Upper lobe of right lung (tissue), 1 donor: ENCODE measurements at regions not wholly inside any gene's neighbourhood (a gene's known extent, or its start where the extent isn't known, plus 50 kb on each side); places are given as distances from the start of the nearest gene placed in this dataset.

Experiments used
- ATAC-seq: fragments of 200-7000 bp; cut with Tn5 transposase; one replicate; pipeline ENCODE4 v1.9.1; 2020; ENCODE audit warnings: mild to moderate bottlenecking, moderate library complexity
- DNase-seq: peaks from one replicate; pipeline ENCODE4 v3.0.0-alpha.2; 2020
- H3K27ac ChIP-seq: fragments of 200-600 bp; one replicate; pipeline ENCODE4 v1.8.0; 2022
- H3K27me3 ChIP-seq: fragments of 200-600 bp; one replicate; pipeline ENCODE4 v1.8.0; 2022; ENCODE audit warnings: mild to moderate bottlenecking
- H3K36me3 ChIP-seq: fragments of 200-600 bp; one replicate; pipeline ENCODE4 v1.8.0; 2022
- H3K4me1 ChIP-seq: fragments of 200-600 bp; one replicate; pipeline ENCODE4 v1.8.0; 2022
- H3K4me3 ChIP-seq: fragments of 200-600 bp; one replicate; pipeline ENCODE4 v1.8.0; 2022; ENCODE audit warnings: mild to moderate bottlenecking
- H3K9me3 ChIP-seq: fragments of 200-600 bp; one replicate; pipeline ENCODE4 v1.8.0; 2022
- intact Hi-C: fragments of 100-400 bp; cut with DNase I; formaldehyde crosslinking; loops from one replicate; pipeline ENCODE4 v1.11.0; 2022
- TF ChIP-seq, protein P1 (sequence below): fragments of 200-600 bp; IDR thresholded peaks from one replicate; pipeline ENCODE4 v1.8.0; 2022; ENCODE audit warnings: antibody characterized with exemption
- donor health status: DM: no; HTN: yes; CAD: no; lungs with severe emphysema.

DNA sequence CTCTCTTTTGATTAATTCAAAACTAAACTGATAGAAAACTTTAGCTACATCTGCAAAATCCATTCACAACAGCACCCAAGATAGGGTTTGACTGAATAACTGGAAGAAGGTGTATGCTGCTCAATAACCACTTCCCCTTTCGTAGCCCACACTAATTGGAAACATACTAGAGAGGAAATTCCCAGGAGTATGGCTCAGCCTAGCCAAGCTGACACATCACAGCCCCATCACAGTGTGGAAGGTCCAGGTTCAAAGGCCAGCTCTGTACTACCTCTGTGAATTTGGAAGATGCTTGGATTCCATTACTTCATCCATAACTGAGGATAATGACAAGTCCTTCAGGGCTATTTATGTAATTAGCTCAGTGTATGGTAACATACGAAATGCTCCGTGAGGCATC, 185.4 kb downstream of the FBXO15 start:
- no peak overlapping the region for H3K27ac ChIP-seq
- no peak overlapping the region for H3K4me3 ChIP-seq
- DNase-seq (no peak), ATAC-seq (no peak)
- H3K36me3 ChIP-seq, result no peaks in the 10 kb centered on the region
- H3K27me3 ChIP-seq, result no peaks in the 10 kb centered on the region
- no peaks in the 10 kb centered on the region for H3K4me1 ChIP-seq
- intact Hi-C loops, result no loop called here
- TF ChIP-seq, protein P1, sequence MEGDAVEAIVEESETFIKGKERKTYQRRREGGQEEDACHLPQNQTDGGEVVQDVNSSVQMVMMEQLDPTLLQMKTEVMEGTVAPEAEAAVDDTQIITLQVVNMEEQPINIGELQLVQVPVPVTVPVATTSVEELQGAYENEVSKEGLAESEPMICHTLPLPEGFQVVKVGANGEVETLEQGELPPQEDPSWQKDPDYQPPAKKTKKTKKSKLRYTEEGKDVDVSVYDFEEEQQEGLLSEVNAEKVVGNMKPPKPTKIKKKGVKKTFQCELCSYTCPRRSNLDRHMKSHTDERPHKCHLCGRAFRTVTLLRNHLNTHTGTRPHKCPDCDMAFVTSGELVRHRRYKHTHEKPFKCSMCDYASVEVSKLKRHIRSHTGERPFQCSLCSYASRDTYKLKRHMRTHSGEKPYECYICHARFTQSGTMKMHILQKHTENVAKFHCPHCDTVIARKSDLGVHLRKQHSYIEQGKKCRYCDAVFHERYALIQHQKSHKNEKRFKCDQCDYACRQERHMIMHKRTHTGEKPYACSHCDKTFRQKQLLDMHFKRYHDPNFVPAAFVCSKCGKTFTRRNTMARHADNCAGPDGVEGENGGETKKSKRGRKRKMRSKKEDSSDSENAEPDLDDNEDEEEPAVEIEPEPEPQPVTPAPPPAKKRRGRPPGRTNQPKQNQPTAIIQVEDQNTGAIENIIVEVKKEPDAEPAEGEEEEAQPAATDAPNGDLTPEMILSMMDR, result no peak
- no peaks in the 10 kb centered on the region for H3K9me3 ChIP-seq

DNA sequence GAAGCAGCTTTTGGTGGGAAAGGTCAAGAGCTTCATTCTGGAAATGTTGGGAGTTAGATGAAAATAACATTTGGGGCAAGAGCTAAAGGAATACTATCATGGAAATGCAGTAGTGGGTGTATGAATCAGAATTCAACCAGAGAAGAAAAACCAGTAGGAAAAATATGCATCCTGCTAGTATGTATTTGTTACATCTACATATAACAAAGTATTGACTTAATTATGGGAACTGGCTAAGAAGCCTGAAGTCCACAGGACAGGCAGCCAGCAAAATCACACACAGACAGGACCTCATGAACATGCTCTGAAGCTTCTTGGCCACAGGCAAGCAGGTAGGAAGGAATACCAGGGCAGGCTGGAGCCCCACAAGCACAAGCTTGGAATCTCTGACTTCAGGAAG, 185.8 kb downstream of the FBXO15 start:
- intact Hi-C loops, result no loop called here

DNA sequence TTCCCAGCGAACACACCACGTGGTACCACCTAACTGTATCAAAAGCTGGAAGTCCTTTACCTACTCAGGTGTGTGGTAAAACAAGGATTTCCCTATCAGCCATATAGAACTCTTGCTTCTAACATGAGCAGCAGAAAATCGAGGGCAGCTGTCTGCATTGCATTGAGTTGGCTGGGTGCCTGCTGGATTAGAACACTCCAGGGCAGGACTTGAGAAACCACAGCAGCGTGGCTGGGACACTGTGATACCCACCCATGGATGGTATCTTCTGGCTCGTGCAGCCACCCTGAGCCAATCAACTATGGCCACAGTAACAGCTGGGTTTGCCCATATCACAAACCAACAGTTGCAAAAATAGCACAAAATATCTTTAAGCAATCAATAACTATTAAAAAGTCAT, 188.3 kb downstream of the FBXO15 start:
- intact Hi-C loops, result no loop called here
- no peak overlapping the region for H3K4me3 ChIP-seq
- no peaks in the 10 kb centered on the region for H3K9me3 ChIP-seq
- no peak for DNase-seq
- H3K36me3 ChIP-seq, result no peaks in the 10 kb centered on the region
- no peaks in the 10 kb centered on the region for H3K27me3 ChIP-seq
- no peak for ATAC-seq
- TF ChIP-seq, protein P1, result no peak
- no peak overlapping the region for H3K27ac ChIP-seq
- H3K4me1 ChIP-seq, result no peaks in the 10 kb centered on the region

More for the DNA sequence above, 185.8 kb downstream of the FBXO15 start:
- ATAC-seq (no peak), DNase-seq (no peak)
- Histone ChIP-seq H3K36me3 (no peaks in the 10 kb centered on the region), H3K27ac (no peak overlapping the region), H3K4me1 (no peaks in the 10 kb centered on the region), H3K4me3 (no peak overlapping the region), H3K9me3 (no peaks in the 10 kb centered on the region), H3K27me3 (no peaks in the 10 kb centered on the region)
- TF ChIP-seq, protein P1, result no peak

DNA sequence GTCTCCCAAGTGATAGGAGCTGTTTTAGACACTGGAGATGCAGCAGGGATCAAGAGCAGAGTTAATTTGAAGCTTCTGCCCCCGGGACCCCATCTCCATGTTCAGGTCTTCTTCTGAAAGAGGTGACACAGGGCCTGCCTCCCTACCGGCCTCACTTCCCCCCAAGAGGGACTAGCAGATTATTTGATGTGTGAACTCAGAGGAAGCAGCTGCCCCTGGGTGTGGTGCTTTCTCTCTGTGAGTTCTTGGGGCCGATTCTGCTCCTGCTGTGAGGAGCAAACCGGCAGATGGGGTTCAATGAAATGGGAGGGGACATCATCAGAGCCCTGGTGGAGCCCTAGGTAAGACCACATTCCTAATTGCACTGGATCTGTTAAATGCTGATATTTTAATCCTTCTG, 193.4 kb downstream of the FBXO15 start:
- Histone ChIP-seq H3K27ac (no peak overlapping the region), H3K36me3 (no peaks in the 10 kb centered on the region), H3K4me3 (no peak overlapping the region), H3K27me3 (no peaks in the 10 kb centered on the region), H3K4me1 (no peaks in the 10 kb centered on the region), H3K9me3 (no peaks in the 10 kb centered on the region)
- no peak for DNase-seq
- no peak for ATAC-seq
- intact Hi-C loops, result no loop called here
- TF ChIP-seq, protein P1, result no peak

DNA sequence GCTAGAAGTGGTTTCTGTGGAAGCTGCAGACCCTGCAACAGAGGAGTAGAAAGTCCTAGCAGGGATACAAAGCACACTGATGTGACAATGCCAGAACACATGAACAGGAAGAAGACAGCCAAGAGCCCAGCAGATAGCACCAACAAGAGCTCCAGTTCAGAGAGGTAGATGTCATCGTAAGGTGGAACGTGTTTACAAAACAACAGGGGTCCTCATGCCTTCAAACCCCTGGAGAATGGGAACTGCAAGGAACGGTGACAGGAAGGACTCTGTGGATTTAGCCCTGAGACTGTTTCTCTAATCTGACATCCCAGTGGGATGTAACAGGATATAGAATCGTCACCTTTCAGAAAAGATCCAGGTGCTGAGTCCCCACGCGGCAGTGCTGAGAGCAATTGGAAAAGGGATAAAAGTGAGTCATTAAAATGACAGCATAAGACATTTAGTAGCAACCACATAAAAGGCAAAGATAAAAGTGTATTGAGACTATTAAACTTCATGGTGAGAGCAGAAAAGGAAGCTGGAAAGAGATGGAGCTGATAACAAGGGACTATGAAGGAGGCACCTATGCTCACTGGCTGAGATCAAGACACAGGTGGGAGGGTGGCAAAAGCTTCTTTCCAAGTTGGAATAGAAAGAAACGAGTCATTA, 195.2 kb downstream of the FBXO15 start:
- DNase-seq, result no peak
- no peaks in the 10 kb centered on the region for H3K27me3 ChIP-seq
- ATAC-seq, result no peak

More for the DNA sequence above, 195.2 kb downstream of the FBXO15 start:
- TF ChIP-seq, protein P1, result no peak
- intact Hi-C loops, result no loop called here
- no peak overlapping the region for H3K27ac ChIP-seq
- H3K4me1 ChIP-seq, result no peaks in the 10 kb centered on the region
- H3K4me3 ChIP-seq, result no peak overlapping the region
- H3K9me3 ChIP-seq, result no peaks in the 10 kb centered on the region
- H3K36me3 ChIP-seq, result no peaks in the 10 kb centered on the region
